ENCODE measurements at regions not wholly inside any gene's neighbourhood (a gene's known extent, or its start where the extent isn't known, plus 50 kb on each side); places are given as distances from the start of the nearest gene placed in this dataset.

DNA sequence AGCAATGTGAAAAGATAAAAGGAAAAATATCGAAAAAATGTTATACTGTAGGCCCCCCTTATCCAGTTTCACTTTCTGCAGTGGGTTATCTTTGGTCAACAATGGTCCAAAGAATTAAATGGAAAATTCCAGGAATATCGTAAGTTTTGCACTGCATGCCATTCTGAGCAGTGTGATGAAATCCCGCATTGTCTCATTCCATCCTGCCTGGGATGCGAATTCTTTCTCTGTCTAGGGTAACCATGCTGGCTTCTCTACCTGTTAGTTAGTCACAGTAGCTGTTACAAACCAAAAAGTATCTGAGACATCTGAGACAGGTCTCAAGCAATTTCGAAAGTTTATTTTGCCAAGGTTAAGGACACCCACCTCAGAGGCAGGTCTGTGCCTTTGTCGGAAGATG, 170.3 kb downstream of the COX18 start:
- Histone ChIP-seq H3K9ac (ENCODE audit: low read depth in 1 of 2, low read length in 2 of 2) (no peak overlapping the region), H3K36me3 (ENCODE audit: control insufficient read depth in 4 of 4, insufficient read depth in 3 of 4, low read depth in 1 of 4, low read length in 3 of 4) (no peaks in the 10 kb centered on the region), H3K4me3 (ENCODE audit: low read depth in 1 of 3, low read length in 3 of 3) (no peak overlapping the region), H3K9me3 (ENCODE audit: control insufficient read depth in 4 of 4, low read length in 3 of 4) (no peaks in the 10 kb centered on the region), H3K27me3 (ENCODE audit: control insufficient read depth in 4 of 4, insufficient read depth in 4 of 4, low read length in 3 of 4) (no peaks in the 10 kb centered on the region), H3K27ac (ENCODE audit: low read depth in 1 of 2, low read length in 2 of 2) (no peak overlapping the region), H3K4me1 (ENCODE audit: control insufficient read depth in 4 of 4, insufficient read depth in 4 of 4, low read length in 3 of 4) (peaks cover 0 to 3% (median 0%) of the 10 kb centered on the region in 4 donors)
- 86% methylated on average over 6 of the region's 6 CpGs for WGBS
- TF ChIP-seq FOXA1 (IDR thresholded peaks at IDR 0.05) (no peak), SP1 (IDR thresholded peaks at IDR 0.05) (no peak), TAF1 (conservative IDR thresholded peaks at IDR 0.05) (no peak), EGR1 (IDR thresholded peaks at IDR 0.05; ENCODE audit: low read depth in 2 of 2) (no peak), YY1 (IDR thresholded peaks at IDR 0.05) (no peak), RAD21 (IDR thresholded peaks at IDR 0.05) (no peak), JUND (IDR thresholded peaks at IDR 0.05) (no peak), GABPA (IDR thresholded peaks at IDR 0.05 in 1 of 2, conservative IDR thresholded peaks at IDR 0.05 in 1 of 2) (no peak), HNF4A (conservative IDR thresholded peaks at IDR 0.05) (no peak), HNF4G (IDR thresholded peaks at IDR 0.05) (no peak), FOXA2 (IDR thresholded peaks at IDR 0.05) (no peak), NR2F2 (IDR thresholded peaks at IDR 0.05) (no peak)
- TF ChIP-seq, protein P1, sequence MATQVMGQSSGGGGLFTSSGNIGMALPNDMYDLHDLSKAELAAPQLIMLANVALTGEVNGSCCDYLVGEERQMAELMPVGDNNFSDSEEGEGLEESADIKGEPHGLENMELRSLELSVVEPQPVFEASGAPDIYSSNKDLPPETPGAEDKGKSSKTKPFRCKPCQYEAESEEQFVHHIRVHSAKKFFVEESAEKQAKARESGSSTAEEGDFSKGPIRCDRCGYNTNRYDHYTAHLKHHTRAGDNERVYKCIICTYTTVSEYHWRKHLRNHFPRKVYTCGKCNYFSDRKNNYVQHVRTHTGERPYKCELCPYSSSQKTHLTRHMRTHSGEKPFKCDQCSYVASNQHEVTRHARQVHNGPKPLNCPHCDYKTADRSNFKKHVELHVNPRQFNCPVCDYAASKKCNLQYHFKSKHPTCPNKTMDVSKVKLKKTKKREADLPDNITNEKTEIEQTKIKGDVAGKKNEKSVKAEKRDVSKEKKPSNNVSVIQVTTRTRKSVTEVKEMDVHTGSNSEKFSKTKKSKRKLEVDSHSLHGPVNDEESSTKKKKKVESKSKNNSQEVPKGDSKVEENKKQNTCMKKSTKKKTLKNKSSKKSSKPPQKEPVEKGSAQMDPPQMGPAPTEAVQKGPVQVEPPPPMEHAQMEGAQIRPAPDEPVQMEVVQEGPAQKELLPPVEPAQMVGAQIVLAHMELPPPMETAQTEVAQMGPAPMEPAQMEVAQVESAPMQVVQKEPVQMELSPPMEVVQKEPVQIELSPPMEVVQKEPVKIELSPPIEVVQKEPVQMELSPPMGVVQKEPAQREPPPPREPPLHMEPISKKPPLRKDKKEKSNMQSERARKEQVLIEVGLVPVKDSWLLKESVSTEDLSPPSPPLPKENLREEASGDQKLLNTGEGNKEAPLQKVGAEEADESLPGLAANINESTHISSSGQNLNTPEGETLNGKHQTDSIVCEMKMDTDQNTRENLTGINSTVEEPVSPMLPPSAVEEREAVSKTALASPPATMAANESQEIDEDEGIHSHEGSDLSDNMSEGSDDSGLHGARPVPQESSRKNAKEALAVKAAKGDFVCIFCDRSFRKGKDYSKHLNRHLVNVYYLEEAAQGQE (IDR thresholded peaks at IDR 0.05) = no peak
- TF ChIP-seq, protein P2, sequence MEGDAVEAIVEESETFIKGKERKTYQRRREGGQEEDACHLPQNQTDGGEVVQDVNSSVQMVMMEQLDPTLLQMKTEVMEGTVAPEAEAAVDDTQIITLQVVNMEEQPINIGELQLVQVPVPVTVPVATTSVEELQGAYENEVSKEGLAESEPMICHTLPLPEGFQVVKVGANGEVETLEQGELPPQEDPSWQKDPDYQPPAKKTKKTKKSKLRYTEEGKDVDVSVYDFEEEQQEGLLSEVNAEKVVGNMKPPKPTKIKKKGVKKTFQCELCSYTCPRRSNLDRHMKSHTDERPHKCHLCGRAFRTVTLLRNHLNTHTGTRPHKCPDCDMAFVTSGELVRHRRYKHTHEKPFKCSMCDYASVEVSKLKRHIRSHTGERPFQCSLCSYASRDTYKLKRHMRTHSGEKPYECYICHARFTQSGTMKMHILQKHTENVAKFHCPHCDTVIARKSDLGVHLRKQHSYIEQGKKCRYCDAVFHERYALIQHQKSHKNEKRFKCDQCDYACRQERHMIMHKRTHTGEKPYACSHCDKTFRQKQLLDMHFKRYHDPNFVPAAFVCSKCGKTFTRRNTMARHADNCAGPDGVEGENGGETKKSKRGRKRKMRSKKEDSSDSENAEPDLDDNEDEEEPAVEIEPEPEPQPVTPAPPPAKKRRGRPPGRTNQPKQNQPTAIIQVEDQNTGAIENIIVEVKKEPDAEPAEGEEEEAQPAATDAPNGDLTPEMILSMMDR (IDR thresholded peaks at IDR 0.05; ENCODE audit: low read depth, low read length, missing input control) = no peak
- TF ChIP-seq, protein P3, sequence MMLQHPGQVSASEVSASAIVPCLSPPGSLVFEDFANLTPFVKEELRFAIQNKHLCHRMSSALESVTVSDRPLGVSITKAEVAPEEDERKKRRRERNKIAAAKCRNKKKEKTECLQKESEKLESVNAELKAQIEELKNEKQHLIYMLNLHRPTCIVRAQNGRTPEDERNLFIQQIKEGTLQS (IDR thresholded peaks at IDR 0.05) = no peak
- TF ChIP-seq, protein P4, sequence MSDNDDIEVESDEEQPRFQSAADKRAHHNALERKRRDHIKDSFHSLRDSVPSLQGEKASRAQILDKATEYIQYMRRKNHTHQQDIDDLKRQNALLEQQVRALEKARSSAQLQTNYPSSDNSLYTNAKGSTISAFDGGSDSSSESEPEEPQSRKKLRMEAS (IDR thresholded peaks at IDR 0.05) = no peak
- TF ChIP-seq, protein P5, sequence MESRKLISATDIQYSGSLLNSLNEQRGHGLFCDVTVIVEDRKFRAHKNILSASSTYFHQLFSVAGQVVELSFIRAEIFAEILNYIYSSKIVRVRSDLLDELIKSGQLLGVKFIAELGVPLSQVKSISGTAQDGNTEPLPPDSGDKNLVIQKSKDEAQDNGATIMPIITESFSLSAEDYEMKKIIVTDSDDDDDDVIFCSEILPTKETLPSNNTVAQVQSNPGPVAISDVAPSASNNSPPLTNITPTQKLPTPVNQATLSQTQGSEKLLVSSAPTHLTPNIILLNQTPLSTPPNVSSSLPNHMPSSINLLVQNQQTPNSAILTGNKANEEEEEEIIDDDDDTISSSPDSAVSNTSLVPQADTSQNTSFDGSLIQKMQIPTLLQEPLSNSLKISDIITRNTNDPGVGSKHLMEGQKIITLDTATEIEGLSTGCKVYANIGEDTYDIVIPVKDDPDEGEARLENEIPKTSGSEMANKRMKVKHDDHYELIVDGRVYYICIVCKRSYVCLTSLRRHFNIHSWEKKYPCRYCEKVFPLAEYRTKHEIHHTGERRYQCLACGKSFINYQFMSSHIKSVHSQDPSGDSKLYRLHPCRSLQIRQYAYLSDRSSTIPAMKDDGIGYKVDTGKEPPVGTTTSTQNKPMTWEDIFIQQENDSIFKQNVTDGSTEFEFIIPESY (IDR thresholded peaks at IDR 0.05) = no peak
- no peak for DNase-seq (ENCODE audit: low spot score)

DNA sequence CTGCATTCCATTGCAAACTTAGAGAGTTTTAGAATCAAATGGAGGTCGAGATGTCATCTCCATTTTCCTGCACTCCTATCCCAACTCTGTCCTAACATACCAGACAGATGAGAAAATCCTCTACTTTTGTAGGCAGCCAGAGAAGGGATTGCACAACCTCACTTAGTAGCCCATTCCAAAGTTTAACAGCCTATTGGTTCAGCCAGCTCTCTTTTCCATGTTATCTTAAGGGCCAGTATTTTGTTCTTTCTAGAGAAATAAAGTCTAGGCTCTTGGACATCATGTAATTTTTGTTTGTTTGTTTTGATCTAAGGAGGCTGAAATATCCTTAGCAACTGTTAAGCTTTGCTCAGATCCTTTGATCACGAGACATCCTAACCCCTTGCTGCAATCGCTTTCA, 173.0 kb downstream of the COX18 start:
- TF ChIP-seq NR2F2 (IDR thresholded peaks at IDR 0.05) (peak; percentile 72), GABPA (IDR thresholded peaks at IDR 0.05 in 1 of 2, conservative IDR thresholded peaks at IDR 0.05 in 1 of 2) (no peak), FOXA1 (IDR thresholded peaks at IDR 0.05) (no peak), EGR1 (IDR thresholded peaks at IDR 0.05; ENCODE audit: low read depth in 2 of 2) (no peak), YY1 (IDR thresholded peaks at IDR 0.05) (peak; percentile 34), HNF4G (IDR thresholded peaks at IDR 0.05) (peak; percentile 11), JUND (IDR thresholded peaks at IDR 0.05) (peak; percentile 61), RAD21 (IDR thresholded peaks at IDR 0.05) (peak in 1 of 2 donors; percentile 15), SP1 (IDR thresholded peaks at IDR 0.05) (peak; percentile 32), HNF4A (conservative IDR thresholded peaks at IDR 0.05) (peak; percentile 67 to 71), RXRA (IDR thresholded peaks at IDR 0.05) (peak in 1 of 2 donors; percentile 19)
- TF ChIP-seq, protein P2 (IDR thresholded peaks at IDR 0.05; ENCODE audit: low read depth, low read length, missing input control) = no peak
- TF ChIP-seq, protein P5 (IDR thresholded peaks at IDR 0.05) = no peak
- TF ChIP-seq, protein P3 (IDR thresholded peaks at IDR 0.05) = no peak
- WGBS = 69% methylated on average over 3 of the region's 3 CpGs
- no peaks in the 10 kb centered on the region for H3K36me3 ChIP-seq (ENCODE audit: control insufficient read depth in 4 of 4, insufficient read depth in 3 of 4, low read depth in 1 of 4, low read length in 3 of 4)
- no peak overlapping the region for H3K4me3 ChIP-seq (ENCODE audit: low read depth in 1 of 3, low read length in 3 of 3)
- H3K9me3 ChIP-seq (ENCODE audit: control insufficient read depth in 4 of 4, low read length in 3 of 4) = no peaks in the 10 kb centered on the region
- H3K27ac ChIP-seq (ENCODE audit: low read depth in 1 of 2, low read length in 2 of 2) = no peak overlapping the region
- no peak overlapping the region for H3K9ac ChIP-seq (ENCODE audit: low read depth in 1 of 2, low read length in 2 of 2)
- no peaks in the 10 kb centered on the region for H3K27me3 ChIP-seq (ENCODE audit: control insufficient read depth in 4 of 4, insufficient read depth in 4 of 4, low read length in 3 of 4)
- H3K4me1 ChIP-seq (ENCODE audit: control insufficient read depth in 4 of 4, insufficient read depth in 4 of 4, low read length in 3 of 4) = peaks cover 0 to 7% (median 3%) of the 10 kb centered on the region in 4 donors
- no peak for DNase-seq (ENCODE audit: low spot score)
